ENCODE measurements at regions not wholly inside any gene's neighbourhood (a gene's known extent, or its start where the extent isn't known, plus 50 kb on each side); places are given as distances from the start of the nearest gene placed in this dataset.

DNA sequence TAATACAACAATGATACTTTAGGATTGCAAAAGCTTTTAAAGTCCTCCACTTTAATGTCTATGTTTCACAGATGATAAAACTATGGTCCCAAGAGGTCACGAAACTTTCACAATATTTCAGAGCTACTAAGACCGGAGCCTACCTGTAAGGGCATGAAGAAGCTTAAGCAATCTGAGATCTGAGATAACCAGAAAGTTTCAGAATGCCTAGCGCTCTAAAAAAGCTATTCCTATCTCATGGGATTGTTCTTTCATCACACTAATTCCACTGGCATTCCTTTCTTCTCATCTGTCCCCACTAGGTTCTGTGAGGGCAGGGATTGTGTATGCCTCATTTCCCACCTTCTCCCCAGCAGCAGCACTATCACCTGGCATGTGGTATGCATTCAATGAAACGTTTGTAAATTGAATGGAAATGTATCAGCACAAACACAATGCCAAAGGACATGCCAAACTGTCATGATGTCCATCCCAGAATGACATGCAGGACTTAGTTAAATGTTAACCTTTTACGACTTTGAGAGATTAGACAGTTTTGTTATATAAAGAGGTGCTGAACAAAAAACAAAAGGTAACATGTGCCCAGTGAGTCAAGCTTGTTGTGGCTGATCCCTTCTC is 104.7 kb upstream of the NR2F2 start:
- DNase-seq, result no peak

DNA sequence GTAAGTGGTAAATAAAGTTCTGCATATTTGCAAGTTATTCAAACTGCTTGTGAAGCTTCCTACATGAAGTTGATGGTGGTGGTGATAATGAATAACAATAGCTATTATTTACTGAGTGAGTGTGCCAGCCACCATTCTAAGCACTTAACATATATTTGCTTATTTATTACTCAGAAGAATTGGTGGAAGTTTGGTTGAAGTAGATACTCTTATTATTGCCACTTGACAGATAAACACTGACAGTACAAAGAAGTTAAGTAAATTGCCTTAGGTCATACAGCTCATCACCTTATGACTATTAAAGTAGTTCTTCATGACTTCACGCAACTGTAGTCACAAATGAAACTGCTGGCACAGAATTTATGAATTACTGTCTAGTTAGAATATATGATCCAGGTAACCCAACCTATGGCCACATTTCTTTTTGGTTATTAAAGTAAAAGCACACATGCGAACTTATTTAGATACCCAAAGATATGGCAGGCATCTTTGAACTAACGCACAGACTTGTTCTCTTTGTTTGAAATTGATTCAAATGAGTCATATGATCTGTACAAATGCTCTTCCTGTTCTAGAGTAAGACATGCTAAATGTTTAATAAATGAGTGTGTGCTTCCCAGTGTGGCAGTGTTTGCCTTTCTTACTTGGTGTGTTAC is 99.8 kb upstream of the NR2F2 start:
- DNase-seq, result no peak

DNA sequence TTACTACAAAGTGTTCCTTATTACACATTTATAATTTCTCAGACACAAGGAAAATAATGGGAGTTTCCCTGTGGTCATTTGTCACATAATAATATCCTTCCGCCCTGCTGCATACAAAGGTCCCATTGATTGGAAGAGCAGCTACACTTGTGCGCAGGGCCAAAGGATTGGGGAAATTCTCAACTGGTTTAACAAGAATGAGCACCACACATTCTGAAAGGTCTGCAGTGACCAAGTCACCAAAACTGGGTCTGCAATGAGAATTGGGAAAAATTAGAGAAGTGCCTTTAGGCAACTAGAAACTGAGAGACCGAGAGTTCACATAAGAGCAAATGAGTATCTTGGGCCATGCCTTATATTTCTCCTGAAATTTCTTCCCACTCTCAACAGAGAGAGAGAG is 98.2 kb upstream of the NR2F2 start:
- DNase-seq, result no peak

- no peak for DNase-seq
Observed at GRCh38 chr15:96234109-96234892, 96.2 kb upstream of the NR2F2 start.

- no peak for DNase-seq
Observed at GRCh38 chr15:96237002-96237401, 93.5 kb upstream of the NR2F2 start.

DNA sequence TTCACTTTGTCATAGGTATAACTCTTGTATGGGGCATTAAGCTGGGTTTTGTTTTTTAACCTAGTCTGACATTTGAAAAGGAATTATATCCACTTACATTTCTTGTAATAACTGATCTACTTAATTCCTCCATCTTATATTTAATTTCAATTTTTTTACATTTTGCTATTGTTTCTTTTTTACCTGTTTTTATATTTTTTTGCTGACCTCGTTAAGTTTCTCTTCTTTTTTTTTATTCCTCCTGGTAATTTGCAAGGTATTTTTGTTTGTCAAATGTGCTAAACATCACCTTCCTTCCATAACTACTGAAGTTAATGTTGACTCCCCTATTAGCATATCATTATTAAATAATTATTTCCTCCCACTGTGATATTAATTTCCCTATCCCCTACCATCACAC is 87.7 kb upstream of the NR2F2 start:
- no peak for DNase-seq

- no peak for DNase-seq
Observed at GRCh38 chr15:96243701-96244100, 86.8 kb upstream of the NR2F2 start.

DNA sequence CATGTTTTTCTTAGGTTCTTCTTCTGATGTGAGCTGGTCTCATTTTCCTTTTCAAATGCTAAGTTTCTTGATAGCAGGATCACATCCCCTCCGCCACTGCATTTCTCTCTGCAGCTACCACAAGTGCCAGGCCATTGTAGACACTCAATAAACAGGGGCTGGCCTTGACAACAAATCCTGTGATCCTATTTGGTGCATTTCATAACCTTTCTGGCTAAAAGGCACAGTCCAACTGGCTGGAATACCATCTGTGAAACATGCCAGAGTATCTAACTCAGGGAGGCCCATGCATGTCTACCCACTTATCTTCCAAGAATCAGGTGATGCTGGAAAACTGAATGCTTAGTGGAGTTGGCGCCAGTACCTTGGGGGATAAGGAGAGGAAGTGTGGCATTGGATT is 85.2 kb upstream of the NR2F2 start:
- DNase-seq, result no peak

GRCh38 chr15:96246057-96246456 is 84.4 kb upstream of the NR2F2 start:
- no peak for DNase-seq

DNA sequence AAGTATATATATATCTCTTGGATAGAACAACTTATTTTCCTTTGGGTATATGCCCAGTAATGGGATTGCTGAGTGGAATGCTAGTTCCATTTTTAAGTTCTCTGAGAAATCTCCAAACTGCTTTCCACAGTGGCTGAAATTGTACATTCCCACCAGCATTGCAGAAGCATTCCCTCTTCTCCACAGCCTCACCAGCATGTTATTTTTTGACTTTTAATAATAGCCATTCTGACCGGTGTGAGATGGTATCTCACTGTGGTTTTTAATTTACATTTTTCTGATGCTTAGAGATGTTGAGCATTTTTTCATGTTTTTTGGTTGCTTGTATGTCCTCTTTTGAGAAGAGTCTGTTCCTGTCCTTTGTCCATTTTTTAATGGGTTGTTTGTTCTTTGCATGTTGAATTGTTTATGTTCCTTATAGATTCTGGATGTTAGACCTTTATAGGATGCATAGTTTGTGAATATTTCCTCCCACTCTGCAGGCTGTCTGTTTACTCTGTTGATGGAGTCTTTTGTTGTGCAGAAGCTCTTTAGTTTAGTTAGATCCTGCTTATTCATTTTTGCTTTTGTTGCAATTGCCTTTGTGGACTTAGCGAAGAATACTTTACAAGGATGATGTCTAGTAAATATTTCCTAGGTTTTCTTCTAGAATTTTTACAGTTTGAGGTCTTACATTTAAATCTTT is 82.7 kb upstream of the NR2F2 start:
- no peak for DNase-seq

- DNase-seq, result no peak
Observed at GRCh38 chr15:96252148-96252547, 78.4 kb upstream of the NR2F2 start.

DNA sequence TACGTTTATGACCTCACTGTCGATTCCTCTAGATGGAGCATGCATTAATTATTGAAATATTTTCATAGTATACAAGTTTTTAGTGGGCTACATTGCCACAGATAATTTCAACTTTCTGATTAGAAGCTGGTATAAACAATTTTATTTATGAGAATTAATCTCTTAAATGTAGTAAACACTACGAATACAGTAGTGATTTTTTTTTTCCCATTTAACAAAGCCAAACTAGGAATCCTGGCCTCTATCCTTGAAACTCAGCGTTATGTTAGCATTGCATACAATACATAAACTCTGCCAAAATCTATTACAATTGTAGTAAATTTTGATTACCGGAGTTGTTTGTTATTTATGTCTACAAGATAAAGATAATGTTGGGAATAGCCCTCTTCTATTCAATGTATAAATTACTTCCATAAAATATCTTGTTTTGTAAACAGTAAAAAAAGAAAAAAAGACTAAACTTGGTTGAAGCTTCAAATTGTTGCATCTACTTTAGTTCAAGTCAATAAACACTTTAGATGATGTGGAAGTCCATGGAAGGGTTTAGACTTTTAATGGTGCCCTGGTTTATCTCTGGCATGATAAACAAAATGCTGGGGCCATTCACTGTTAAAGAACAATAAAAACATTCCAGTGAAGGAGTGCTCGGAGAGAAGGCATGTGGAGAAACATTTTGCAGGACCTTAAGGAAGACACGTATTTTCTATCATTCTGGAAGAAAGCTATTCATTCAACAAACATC is 77.3 kb upstream of the NR2F2 start:
- DNase-seq, result no peak

- no peak for DNase-seq
Observed at GRCh38 chr15:96254173-96254572, 76.3 kb upstream of the NR2F2 start.

GRCh38 chr15:96255599-96255998 is 74.9 kb upstream of the NR2F2 start:
- no peak for DNase-seq

DNA sequence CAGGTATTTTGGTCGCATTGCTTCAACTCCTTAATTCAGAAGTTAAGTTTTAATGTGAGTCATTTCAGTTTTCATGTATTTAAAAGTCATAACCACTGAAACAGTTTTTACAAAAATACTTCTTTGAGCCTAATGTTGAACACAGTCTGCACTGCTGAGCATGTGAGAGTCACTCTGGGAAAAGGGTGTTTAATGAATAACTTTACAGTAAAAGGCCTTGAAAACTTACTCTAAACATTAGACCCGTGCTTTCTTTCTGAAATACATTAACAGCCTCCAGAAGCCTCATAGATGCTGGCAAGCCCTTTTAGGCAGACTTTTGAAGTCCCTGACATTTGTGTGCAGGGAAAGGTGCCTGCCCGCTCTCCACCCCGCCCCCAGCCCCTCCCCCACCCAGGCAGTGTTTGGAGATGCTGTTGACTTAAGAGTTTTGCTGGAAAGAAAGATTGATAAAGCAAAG is 68.9 kb upstream of the NR2F2 start:
- DNase-seq, result no peak

- no peak for DNase-seq
Observed at GRCh38 chr15:96262097-96262496, 68.4 kb upstream of the NR2F2 start.

DNA sequence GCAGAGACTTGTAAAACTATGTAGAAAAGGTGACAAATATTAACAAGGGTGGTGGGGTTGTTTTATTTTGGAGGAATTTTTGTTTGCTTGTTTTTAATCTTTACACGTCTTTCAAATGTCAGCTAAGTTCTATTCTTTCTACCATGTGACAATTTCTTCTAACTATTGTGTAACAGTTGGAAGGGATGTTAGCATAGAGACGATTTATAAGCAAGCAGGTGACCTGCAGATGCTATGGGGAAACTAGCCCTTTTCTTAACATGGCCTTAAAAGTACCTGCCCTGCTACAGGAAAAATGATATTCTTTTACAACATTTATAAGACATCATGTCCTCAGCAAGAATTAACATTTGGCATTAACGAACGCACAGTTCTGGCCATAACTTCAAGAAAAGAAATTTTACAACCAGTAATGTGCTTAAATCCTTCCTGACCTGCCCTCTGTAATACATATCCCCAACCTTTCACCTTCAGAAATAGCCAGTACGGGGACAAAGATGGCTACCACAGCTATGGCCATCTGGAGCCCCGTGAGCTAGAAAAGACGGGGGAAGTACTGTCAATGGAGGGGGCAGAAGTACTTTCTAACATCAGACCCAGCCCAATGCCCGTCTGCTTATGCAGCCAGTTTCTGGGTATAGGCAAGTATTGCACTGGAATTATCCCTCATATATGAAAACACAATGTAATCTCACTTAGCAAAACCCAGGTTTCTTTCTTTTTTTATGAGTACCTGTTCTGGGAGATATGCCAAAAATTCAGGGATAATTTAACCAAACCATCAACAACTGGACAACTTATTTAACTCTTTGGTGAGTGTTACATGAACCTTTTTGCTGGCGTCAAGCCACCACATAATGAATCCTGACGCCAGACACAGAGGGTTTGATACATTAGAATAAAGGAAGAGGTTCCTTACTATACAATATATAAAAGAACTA is 67.7 kb upstream of the NR2F2 start:
- no peak for DNase-seq

DNA sequence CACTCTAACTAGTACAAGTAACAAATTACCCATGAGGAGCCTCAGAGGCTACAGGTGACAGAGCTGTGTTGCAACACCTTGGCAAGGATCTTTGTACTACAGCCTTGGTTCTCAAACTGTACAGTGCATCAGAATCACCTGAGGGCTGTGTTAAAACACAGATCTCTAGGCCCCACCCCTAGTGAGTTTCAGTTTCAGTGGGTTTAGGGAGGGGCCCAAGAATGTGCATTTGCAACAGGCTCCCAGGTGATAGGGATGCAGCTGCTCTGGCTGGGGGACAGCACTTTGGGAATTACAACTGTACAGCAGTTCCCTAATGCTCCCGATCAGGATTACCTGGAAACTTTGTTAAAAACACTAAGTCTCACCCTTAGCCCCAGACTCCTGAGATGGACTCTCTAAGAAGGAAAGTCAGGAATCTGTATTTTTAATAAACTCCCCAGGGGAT is 66.1 kb upstream of the NR2F2 start:
- DNase-seq, result no peak

DNA sequence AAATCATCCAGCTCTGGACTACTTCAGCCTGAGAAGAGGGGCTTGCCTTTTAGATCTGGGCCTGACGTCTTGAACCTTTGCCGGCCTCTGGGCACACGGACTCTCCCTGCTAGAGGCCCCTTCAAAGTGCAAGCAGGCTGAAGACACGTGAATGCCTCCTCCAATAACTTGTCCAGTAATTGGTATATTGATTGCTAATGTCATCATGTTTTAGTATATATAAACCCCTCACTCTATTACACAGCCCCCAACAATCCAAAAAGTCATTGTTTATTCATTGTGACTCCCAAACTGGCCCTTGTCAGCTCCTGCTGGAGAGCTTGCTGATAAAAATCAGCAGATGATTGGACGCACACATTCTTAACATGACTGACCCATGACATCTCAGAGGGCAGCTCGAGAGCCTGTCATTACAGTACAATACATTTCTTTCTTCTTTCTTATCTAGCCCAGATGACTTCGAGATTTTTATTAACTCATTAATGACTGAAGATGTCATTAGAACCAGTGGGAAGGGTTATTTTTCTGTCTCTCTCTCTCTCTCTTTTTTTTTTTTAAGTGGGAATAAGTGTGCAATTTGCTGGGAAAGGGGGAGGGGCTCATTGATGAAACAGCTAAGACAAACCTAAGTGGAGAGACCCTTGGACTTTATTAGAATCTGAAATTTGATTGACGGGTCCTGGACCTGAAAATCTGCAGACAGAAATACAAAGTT is 65.5 kb upstream of the NR2F2 start:
- no peak for DNase-seq

- DNase-seq, result no peak
Observed at GRCh38 chr15:96266456-96266855, 64.0 kb upstream of the NR2F2 start.

DNA sequence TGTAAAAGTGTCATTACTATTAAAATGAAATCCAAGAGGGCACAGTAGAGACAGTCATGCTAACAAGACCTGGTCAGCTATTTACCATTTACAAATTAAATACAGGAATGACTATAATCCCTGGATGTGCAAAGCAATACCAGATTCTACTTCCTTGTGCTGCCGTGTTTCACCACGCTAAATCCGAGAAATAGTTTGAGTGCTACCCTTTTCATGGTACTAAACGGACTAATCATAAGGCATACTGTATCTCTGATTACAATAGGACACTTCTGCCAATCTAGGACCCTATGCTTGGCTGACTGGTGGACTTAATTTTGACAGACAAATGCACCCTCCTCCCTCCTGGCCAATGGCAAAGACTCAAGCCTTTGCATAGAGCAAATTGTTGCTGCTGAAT is 63.0 kb upstream of the NR2F2 start:
- DNase-seq, result no peak
